ENCODE measurements at regions not wholly inside any gene's neighbourhood (a gene's known extent, or its start where the extent isn't known, plus 50 kb on each side); places are given as distances from the start of the nearest gene placed in this dataset.

DNA sequence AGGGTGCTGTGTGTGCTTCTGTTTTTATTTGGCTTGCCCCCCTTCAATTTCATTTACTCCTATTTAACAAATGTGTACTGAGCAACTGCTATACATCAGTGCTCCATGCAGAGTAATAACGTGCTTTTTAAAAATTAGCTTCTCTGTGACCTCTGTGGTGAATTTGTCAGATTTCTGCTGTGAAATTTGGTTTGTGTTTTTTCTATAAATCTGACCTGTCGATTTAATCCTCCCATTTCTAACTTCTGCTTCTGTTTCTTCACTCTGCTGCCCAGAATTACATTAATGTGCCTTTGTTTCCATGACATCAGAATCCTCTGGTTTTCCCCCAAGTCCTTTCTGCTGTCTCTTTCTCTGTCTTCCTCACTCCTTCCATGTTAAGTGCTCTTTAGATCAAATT lies 123.8 kb upstream of the CACNA2D1 start:
- no peak for TF ChIP-seq CTCF (IDR thresholded peaks at IDR 0.05)
- no peak for TF ChIP-seq POLR2A (IDR thresholded peaks at IDR 0.05)
